ENCODE measurements at regions not wholly inside any gene's neighbourhood (a gene's known extent, or its start where the extent isn't known, plus 50 kb on each side); places are given as distances from the start of the nearest gene placed in this dataset.

DNA sequence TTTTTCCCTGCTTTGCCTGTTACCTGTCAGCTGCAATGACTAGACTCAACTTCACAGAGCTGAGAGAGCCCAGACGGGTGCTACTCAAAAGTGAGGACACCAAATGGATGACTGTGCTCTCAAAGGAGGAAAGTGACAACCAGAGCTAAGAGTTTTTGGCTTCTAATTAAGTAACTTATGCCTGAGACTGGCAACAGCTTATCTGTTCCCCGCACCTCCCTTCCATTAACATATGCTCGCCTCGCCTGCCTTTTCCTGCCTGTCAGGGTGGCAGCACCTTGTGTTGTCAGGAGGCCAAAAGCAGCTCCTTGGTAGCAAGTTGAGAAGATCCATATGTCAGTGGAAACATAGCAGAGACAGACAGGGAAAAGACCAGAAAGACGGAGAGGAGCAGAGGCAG lies 573.9 kb upstream of the KIRREL3 start:
- TF ChIP-seq, protein P1, sequence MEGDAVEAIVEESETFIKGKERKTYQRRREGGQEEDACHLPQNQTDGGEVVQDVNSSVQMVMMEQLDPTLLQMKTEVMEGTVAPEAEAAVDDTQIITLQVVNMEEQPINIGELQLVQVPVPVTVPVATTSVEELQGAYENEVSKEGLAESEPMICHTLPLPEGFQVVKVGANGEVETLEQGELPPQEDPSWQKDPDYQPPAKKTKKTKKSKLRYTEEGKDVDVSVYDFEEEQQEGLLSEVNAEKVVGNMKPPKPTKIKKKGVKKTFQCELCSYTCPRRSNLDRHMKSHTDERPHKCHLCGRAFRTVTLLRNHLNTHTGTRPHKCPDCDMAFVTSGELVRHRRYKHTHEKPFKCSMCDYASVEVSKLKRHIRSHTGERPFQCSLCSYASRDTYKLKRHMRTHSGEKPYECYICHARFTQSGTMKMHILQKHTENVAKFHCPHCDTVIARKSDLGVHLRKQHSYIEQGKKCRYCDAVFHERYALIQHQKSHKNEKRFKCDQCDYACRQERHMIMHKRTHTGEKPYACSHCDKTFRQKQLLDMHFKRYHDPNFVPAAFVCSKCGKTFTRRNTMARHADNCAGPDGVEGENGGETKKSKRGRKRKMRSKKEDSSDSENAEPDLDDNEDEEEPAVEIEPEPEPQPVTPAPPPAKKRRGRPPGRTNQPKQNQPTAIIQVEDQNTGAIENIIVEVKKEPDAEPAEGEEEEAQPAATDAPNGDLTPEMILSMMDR (IDR thresholded peaks at IDR 0.05) = no peak
- no peak for TF ChIP-seq POLR2A (IDR thresholded peaks at IDR 0.05)
- no peak for TF ChIP-seq POLR2AphosphoS5 (IDR thresholded peaks at IDR 0.05)

All from suprapubic skin (tissue), 4 donors.